Activated CD8-positive, alpha-beta memory T cell treated with anti-CD3 and anti-CD28 coated beads, Interleukin-2, amount 10 ng/mL, durations not matched to agents 7 days and 5 days (primary cell): ENCODE measurements at regions not wholly inside any gene's neighbourhood (a gene's known extent, or its start where the extent isn't known, plus 50 kb on each side); places are given as distances from the start of the nearest gene placed in this dataset.

Experiments used
- ATAC-seq: fragments of 150-1000 bp; cut with Tn5 transposase; one replicate; pipeline ENCODE4 v1.10.0; 2021; ENCODE audit warnings: moderate library complexity
- CTCF ChIA-PET: fragments of 350-600 bp; sonication (Branson Sonifier 250); formaldehyde crosslinking; loops from one replicate; lab custom pipeline; 2021; ENCODE audit warnings: antibody characterized with exemption; lab: Charles Lee
- DNase-seq: peaks from one replicate; pipeline ENCODE4 v3.0.0-alpha.2; 2020
- H3K27ac Mint-ChIP-seq: one replicate; pipeline ENCODE4 v1.8.0; 2021; ENCODE audit warnings: mild to moderate bottlenecking, mixed read lengths
- H3K27me3 Mint-ChIP-seq: one replicate; pipeline ENCODE4 v1.8.0; 2021; ENCODE audit warnings: mixed read lengths
- H3K36me3 Mint-ChIP-seq: one replicate; pipeline ENCODE4 v1.8.0; 2021; ENCODE audit warnings: mild to moderate bottlenecking, mixed read lengths
- H3K4me1 Mint-ChIP-seq: one replicate; pipeline ENCODE4 v1.8.0; 2021; ENCODE audit warnings: mixed read lengths
- H3K4me3 Mint-ChIP-seq: one replicate; pipeline ENCODE4 v1.8.0; 2021; ENCODE audit warnings: mild to moderate bottlenecking, moderate library complexity, mixed read lengths
- H3K9me3 Mint-ChIP-seq: one replicate; pipeline ENCODE4 v1.8.0; 2022; ENCODE audit warnings: low read depth, mixed read lengths

DNA sequence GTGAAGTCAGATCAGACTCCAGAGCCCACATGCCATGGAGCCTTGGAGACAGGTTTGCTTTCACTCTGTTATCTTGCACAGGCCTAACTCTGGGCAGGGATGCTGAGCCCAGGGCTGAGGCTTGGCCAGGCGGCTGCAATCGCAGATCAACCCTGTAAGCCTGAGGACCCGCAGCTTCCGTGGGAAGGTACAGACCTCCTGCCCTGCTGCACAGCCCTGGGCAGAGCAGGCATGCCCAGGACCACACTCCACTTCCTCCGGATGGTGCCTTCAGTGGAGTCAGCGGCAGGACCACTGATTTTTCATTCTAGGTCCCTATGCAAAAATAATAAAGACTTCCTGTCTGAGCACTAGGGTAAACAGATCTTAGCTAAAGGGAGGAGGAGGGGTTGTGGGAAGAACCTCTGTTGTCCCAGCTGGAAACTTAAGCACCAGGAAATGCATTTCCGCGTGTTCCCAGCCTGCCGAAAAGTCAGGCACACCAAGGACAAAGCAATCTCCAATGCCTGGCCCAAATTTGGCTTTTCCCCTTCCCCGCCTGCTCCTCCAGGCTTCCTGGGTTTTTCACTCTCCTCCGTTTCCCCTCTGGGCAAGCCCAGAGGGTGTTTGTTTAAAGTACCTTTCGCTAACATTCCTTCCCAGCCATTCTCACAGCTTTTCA is 87.3 kb downstream of the KCTD15 start:
- CTCF ChIA-PET, result interaction anchor here (2.2 kb wide), 1 partner anchor 106 kb away, joined by 8 read pairs; no protein-coding TSS in a partner anchor
- no peak for DNase-seq
- Mint-ChIP-seq H3K27me3 (no peaks in the 10 kb centered on the region), H3K4me3 (no peak overlapping the region), H3K9me3 (no peaks in the 10 kb centered on the region), H3K4me1 (peaks cover 7% of the 10 kb centered on the region), H3K27ac (no peak overlapping the region), H3K36me3 (no peaks in the 10 kb centered on the region)
- ATAC-seq, result peak; percentile 23

DNA sequence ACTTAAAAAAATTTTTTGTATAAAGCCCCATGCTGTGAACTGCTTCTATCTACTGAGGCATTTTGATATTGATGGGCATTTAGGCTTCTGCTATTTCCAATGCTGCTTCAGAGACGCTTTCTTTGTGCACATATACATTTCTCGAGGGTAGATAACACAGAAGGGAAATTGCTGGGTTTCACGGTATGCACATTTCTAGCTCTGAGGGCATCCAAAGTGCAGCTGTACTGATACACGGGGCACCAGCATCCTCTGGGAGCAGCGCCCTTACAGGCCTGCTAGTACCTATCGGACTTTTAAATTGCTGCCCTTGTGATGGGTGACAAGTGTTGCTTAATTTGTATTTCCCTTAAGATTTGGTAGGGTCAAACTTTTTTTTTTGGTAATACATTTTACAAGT is 88.6 kb downstream of the KCTD15 start:
- ATAC-seq (no peak), DNase-seq (no peak)
- CTCF ChIA-PET, result no interaction called here
- Mint-ChIP-seq H3K4me1 (peaks cover 7% of the 10 kb centered on the region), H3K27me3 (no peaks in the 10 kb centered on the region), H3K36me3 (no peaks in the 10 kb centered on the region), H3K9me3 (no peaks in the 10 kb centered on the region), H3K4me3 (no peak overlapping the region), H3K27ac (no peak overlapping the region)

DNA sequence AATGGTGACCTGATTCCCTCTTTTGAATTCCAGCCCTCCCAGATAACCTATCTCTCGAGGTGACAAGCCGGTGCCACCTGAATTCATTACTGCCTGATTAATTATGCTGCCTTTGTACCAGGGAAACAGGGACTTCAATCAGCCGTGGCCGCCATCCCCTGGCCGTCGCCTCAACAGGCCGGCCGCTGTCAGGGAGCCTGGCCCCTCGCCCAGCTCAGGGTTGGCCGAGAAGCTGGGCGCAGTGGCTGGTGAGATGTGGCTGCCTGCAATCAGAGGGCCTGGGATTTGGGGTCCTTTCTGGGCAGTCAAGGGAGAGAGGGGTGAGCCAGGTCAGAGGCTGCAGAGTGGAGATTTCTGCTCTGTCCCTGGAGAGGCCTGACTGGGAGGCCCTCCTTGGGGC is 91.2 kb downstream of the KCTD15 start:
- H3K9me3 Mint-ChIP-seq, result no peaks in the 10 kb centered on the region
- H3K4me1 Mint-ChIP-seq, result peaks cover 7% of the 10 kb centered on the region
- H3K27ac Mint-ChIP-seq, result no peak overlapping the region
- H3K4me3 Mint-ChIP-seq, result no peak overlapping the region
- no peaks in the 10 kb centered on the region for H3K36me3 Mint-ChIP-seq
- CTCF ChIA-PET, result no interaction called here
- H3K27me3 Mint-ChIP-seq, result no peaks in the 10 kb centered on the region
- no peak for ATAC-seq
- no peak for DNase-seq

DNA sequence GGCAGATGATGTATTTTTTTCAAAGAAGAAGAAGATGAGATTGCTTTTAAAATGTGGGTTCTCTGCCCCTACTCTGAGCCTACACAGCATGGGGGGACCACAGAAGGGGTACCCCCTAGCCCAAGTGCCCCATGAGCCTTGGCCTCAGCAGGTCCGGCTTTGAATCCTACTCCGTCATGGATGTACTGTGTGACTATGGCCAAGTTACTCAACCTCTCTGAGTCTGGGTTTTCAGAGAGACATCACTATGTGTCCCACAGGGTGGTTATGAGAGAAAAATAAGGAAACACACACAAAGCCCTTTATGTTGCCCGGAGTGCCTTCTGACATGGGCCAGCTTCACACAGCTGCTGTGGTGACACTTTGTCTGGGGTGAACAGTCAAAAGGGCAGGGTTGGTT is 92.0 kb downstream of the KCTD15 start:
- no peak overlapping the region for H3K27ac Mint-ChIP-seq
- DNase-seq (no peak), ATAC-seq (no peak)
- H3K4me1 Mint-ChIP-seq, result peaks cover 7% of the 10 kb centered on the region
- H3K4me3 Mint-ChIP-seq, result no peak overlapping the region
- CTCF ChIA-PET, result no interaction called here
- no peaks in the 10 kb centered on the region for H3K36me3 Mint-ChIP-seq
- H3K27me3 Mint-ChIP-seq, result no peaks in the 10 kb centered on the region
- no peaks in the 10 kb centered on the region for H3K9me3 Mint-ChIP-seq

DNA sequence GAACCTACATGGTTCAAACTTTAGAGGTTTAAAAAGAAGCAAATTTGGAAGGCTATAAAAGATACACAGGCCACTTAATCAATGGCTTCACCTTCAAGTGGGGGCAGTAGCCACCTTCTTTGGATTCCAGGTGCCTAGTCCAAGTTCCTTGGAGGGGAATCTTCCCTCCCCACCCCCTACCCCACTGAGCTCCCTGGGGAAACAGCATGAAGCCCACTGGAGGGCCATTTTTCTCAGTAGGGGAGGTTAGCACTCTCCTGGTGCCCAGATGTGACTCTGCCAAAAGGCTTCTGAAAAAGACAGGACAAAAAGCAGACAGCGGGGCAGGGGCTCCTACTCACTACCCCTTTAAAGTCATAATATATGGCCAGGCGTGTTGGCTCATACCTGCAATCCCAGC is 93.9 kb downstream of the KCTD15 start:
- no peak overlapping the region for H3K27ac Mint-ChIP-seq

DNA sequence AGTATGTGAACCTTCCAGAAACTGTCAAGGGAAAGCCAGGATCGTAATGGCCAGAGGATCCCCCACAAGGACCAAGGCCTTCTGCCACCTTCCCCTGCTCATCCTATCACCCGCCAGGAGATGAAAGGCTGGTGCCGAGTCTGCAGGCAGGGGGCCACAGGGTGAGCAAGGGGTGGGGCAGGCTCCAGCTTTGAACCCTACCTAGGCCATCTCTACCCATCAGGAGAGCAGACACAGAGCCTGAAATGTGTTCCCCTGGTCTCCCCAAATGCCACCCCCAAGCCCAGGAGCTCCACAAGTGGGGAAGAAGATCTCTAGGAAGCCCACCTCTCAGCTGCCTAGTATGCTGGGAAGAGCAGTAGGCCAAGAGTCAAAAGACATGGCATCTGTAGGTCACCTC is 95.1 kb downstream of the KCTD15 start:
- CTCF ChIA-PET, result interaction anchor here (1.4 kb wide), 1 partner anchor 114 kb away, joined by 4 read pairs; no protein-coding TSS in a partner anchor
- ATAC-seq, result no peak
- no peak overlapping the region for H3K4me3 Mint-ChIP-seq

More for the DNA sequence above, 93.9 kb downstream of the KCTD15 start:
- Mint-ChIP-seq H3K9me3 (no peaks in the 10 kb centered on the region), H3K36me3 (no peaks in the 10 kb centered on the region), H3K27me3 (no peaks in the 10 kb centered on the region), H3K4me1 (no peaks in the 10 kb centered on the region), H3K4me3 (no peak overlapping the region)
- ATAC-seq (no peak), DNase-seq (no peak)
- CTCF ChIA-PET, result no interaction called here

DNA sequence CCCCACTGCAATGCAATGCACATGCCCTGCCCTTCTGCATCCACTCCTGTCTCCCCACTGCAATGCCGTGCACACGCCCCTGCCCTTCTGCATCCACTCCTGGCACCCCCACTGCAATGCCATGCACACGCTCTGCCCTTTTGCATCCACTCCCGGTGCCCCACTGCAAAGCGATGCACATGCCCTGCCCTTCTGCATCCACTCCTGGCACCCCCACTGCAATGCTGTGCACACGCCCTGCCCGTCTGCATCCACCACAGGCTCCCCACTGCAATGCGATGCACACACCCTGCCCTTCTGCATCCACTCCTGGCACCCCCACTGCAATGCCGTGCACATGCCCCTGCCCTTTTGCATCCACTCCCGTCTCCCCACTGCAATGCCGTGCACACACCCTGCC is 98.1 kb downstream of the KCTD15 start:
- Mint-ChIP-seq H3K4me1 (no peaks in the 10 kb centered on the region), H3K27ac (no peak overlapping the region), H3K36me3 (no peaks in the 10 kb centered on the region), H3K9me3 (peaks cover 9% of the 10 kb centered on the region), H3K4me3 (no peak overlapping the region), H3K27me3 (no peaks in the 10 kb centered on the region)
- DNase-seq, result no peak
- ATAC-seq, result no peak
- CTCF ChIA-PET, result no interaction called here

More for the DNA sequence above, 95.1 kb downstream of the KCTD15 start:
- Mint-ChIP-seq H3K36me3 (no peaks in the 10 kb centered on the region), H3K27ac (no peak overlapping the region), H3K9me3 (no peaks in the 10 kb centered on the region), H3K27me3 (no peaks in the 10 kb centered on the region), H3K4me1 (no peaks in the 10 kb centered on the region)
- no peak for DNase-seq

DNA sequence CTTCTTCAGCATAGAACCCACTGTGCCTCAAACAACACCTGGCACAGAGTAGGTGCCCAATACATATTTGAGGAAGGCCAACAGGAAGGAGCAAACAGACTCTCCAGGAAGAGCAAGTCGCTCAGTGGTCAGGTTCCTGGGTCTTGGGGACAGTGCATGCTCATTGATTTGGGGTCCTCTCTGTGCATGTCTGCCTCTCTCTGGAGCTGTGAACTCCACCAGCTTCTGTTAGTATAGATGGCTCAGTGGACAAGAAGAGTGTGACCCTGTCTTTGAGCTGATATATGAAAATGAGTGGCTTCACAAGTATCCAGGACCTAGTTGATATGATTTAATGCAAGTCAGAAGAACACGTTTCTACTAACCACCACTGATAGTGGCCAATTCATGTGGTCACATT is 98.7 kb downstream of the KCTD15 start:
- Mint-ChIP-seq H3K9me3 (peaks cover 9% of the 10 kb centered on the region), H3K27ac (no peak overlapping the region), H3K4me1 (no peaks in the 10 kb centered on the region), H3K4me3 (no peak overlapping the region), H3K27me3 (no peaks in the 10 kb centered on the region), H3K36me3 (no peaks in the 10 kb centered on the region)
- no peak for ATAC-seq
- CTCF ChIA-PET, result no interaction called here
- no peak for DNase-seq

DNA sequence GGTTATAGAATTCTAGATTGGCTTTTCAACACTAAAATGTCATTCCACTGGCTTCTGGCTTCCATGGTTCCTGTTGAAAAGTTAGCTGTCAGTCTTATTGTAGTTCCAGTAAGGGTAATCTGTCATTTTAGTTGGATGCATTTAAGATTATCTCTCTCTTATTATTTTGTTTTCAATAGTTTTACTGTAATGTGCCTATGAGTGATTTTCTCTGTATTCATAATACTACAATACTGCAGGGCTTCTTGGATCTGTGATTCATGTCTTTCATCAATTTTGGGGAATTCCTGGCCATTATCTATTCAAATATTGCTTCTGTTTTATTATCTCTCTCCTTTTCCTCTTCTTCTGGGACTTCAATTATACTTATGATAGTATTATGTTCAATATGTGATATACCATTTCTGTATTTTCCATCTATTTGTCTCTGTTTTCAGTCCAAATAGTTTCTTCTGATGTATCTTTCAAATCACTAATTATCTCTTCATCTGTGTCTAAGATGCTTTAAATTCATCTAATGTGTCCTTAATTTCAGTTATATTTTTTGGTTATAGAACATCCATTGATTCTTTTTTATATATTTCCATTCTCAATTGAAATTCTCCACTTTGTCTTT is 101.5 kb downstream of the KCTD15 start:
- H3K27ac Mint-ChIP-seq, result no peak overlapping the region
- H3K4me3 Mint-ChIP-seq, result no peak overlapping the region
- H3K36me3 Mint-ChIP-seq, result no peaks in the 10 kb centered on the region
- peaks cover 5% of the 10 kb centered on the region for H3K27me3 Mint-ChIP-seq
- DNase-seq, result no peak
- H3K9me3 Mint-ChIP-seq, result peaks cover 9% of the 10 kb centered on the region
- no peak for ATAC-seq
- CTCF ChIA-PET, result no interaction called here
- no peaks in the 10 kb centered on the region for H3K4me1 Mint-ChIP-seq

DNA sequence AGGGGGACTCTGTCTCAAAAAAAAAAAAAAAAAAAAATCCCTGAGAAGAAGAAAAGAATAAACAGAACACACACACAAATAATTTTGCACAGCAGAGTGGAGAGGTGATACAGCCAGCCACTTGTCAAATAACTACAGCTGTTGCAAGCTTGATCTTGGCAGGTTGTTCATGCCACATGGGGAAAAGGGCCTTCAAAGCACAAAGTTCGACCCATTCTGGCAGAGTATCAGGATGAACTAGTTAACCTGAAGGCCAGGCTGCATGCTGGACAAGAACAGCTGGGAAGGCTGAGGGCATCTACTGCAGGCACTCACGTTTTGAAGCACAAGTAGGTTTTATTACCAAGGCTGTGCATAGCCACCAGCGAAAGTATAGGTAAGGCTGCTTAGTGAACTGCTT is 104.1 kb downstream of the KCTD15 start:
- ATAC-seq (no peak), DNase-seq (no peak)
- no peak overlapping the region for H3K4me3 Mint-ChIP-seq
- CTCF ChIA-PET, result no interaction called here
- no peak overlapping the region for H3K27ac Mint-ChIP-seq
- peaks cover 26% of the 10 kb centered on the region for H3K27me3 Mint-ChIP-seq
- no peaks in the 10 kb centered on the region for H3K36me3 Mint-ChIP-seq
- peaks cover 2% of the 10 kb centered on the region for H3K4me1 Mint-ChIP-seq
- H3K9me3 Mint-ChIP-seq, result peaks cover 9% of the 10 kb centered on the region

DNA sequence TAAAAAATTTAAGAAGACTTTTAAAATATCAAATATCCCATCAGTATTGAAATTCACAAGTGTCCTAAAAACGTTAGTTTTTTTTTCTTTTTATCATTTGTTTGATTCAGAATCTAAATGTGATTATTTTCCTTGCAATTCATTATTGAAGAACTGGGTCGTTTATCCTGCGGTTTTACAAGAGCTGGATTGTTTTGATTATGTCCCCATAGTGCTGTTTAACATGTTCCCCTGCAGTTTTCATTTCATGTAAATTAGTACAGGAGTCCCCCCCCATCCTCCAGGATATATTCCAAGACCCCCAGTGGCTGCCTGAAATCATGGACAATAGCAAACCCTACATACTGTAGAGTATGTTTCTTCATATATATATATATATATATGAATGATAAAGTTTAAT is 105.7 kb downstream of the KCTD15 start:
- Mint-ChIP-seq H3K27me3 (peaks cover 33% of the 10 kb centered on the region), H3K4me1 (peaks cover 2% of the 10 kb centered on the region), H3K4me3 (no peak overlapping the region), H3K9me3 (peaks cover 9% of the 10 kb centered on the region), H3K27ac (no peak overlapping the region), H3K36me3 (no peaks in the 10 kb centered on the region)
- DNase-seq, result no peak
- CTCF ChIA-PET, result no interaction called here
- ATAC-seq, result no peak

DNA sequence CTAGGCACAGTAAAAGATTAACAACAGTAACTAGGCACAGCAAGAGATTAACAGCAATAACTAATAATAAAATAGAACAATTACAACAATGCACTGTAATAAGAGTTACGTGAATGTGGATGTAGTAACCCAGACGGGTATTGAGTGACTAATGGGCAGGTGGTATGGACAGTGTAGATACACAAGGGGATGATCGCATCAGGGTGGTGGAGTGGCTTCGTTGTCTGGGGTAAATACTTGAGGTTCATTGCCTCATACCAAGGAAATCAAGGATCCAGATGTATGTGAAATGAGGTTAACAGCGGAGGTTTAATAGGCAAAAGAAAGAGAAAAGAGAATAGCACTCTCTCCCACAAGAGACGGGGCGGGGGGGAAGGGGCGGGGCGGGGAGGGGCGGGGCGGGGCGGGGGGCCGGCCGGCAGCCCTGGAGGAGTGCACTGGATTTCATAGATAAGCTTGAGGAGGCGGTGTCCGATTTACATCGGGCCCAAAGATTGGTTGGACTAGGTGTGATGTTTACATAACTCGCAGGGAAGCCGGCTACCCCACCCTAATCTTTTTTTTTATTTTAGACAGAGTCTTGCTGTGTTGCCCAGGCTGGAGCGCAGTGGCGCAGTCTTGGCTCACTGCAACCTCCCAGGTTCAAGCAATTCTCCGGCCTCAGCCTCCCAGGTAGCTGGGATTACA is 106.3 kb downstream of the KCTD15 start:
- DNase-seq (no peak), ATAC-seq (no peak)
- Mint-ChIP-seq H3K9me3 (peaks cover 6% of the 10 kb centered on the region), H3K4me1 (peaks cover 2% of the 10 kb centered on the region), H3K4me3 (no peak overlapping the region), H3K36me3 (no peaks in the 10 kb centered on the region), H3K27me3 (peaks cover 38% of the 10 kb centered on the region), H3K27ac (no peak overlapping the region)
- CTCF ChIA-PET, result no interaction called here

DNA sequence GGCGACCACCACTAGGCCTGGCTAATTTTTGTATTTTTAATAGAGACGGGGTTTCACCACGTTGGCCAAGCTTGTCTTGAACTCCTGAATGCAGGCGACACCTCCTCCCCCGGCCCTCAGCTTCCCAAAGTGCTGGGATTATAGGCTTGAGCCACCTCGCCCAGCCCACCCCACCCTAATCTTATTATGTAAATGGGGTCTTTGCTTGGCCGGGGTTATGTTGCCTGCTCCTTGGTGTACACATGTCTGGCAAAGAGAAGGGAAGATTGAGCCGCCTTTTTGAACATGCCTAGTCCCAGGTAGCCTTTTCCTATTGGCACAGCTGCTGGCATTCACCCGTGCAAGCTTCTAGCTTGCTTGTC is 106.8 kb downstream of the KCTD15 start:
- H3K27ac Mint-ChIP-seq, result no peak overlapping the region
- H3K9me3 Mint-ChIP-seq, result peaks cover 3% of the 10 kb centered on the region
- peaks cover 43% of the 10 kb centered on the region for H3K27me3 Mint-ChIP-seq
- DNase-seq (no peak), ATAC-seq (no peak)
- H3K4me1 Mint-ChIP-seq, result peaks cover 2% of the 10 kb centered on the region
- no peak overlapping the region for H3K4me3 Mint-ChIP-seq
- no peaks in the 10 kb centered on the region for H3K36me3 Mint-ChIP-seq
- CTCF ChIA-PET, result interaction anchor here (0.6 kb wide), 1 partner anchor 106 kb away, joined by 3 read pairs; no protein-coding TSS in a partner anchor

DNA sequence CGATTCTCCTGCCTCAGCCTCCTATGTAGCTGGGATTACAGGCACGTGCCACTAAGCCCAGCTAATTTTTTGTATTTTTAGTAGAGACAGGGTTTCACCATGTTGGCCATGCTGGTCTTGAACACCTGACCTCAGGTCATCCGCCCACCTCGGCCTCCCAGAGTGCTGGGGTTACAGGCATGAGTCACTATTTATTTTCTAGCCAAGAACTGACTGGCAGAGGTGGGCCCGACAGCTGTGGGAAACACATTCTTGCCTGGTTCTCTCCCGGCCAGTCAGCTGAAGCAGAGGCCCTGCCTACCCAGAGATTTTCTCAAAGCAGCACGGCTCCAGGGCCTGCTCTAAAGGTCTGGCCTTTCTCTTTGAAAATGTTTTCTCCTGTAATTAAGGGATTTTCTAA is 108.0 kb downstream of the KCTD15 start:
- ATAC-seq, result no peak
- Mint-ChIP-seq H3K27me3 (peaks cover 51% of the 10 kb centered on the region), H3K4me1 (peaks cover 2% of the 10 kb centered on the region), H3K4me3 (no peak overlapping the region), H3K9me3 (no peaks in the 10 kb centered on the region), H3K27ac (no peak overlapping the region), H3K36me3 (no peaks in the 10 kb centered on the region)
- DNase-seq, result no peak
- CTCF ChIA-PET, result no interaction called here
